ENCODE measurements at regions not wholly inside any gene's neighbourhood (a gene's known extent, or its start where the extent isn't known, plus 50 kb on each side); places are given as distances from the start of the nearest gene placed in this dataset.

- H3K4me2 ChIP-seq = peak overlapping the region; percentile 31; the same call in 1 of the 2 replicates
- H2AFZ ChIP-seq = no peak overlapping the region
- no peak overlapping the region for H3K4me3 Mint-ChIP-seq
- no peaks in the 10 kb centered on the region for H3K36me3 ChIP-seq (ENCODE audit: insufficient read depth)
- H3F3A ChIP-seq (replicated peaks; ENCODE audit: low read depth) = no peaks in the 10 kb centered on the region
- no peak overlapping the region for H3K27ac ChIP-seq (ENCODE audit: low read depth)
- peaks cover 4% of the 10 kb centered on the region for H3K27me3 Mint-ChIP-seq (ENCODE audit: insufficient read depth, low read depth, poor library complexity)
- no peak for DNase-seq (ENCODE audit: low spot score)
- H4K20me1 ChIP-seq (replicated peaks; ENCODE audit: insufficient read depth) = no peaks in the 10 kb centered on the region
- ATAC-seq = no peak
- peaks cover 3% of the 10 kb centered on the region; the same call in 1 of the 2 replicates for H3K9me2 ChIP-seq (ENCODE audit: insufficient read depth)
- peaks cover 48% of the 10 kb centered on the region for H3K4me1 ChIP-seq (ENCODE audit: insufficient read depth)
- H3K9me3 Mint-ChIP-seq = no peaks in the 10 kb centered on the region
- H3K27ac Mint-ChIP-seq = peak overlapping the region; percentile 68; the same call in 1 of the 2 replicates
- H3K36me3 Mint-ChIP-seq (ENCODE audit: low read depth) = no peaks in the 10 kb centered on the region
- no peaks in the 10 kb centered on the region for H3K79me2 ChIP-seq (replicated peaks; ENCODE audit: insufficient read depth)
- TF ChIP-seq EZH2 (IDR thresholded peaks at IDR 0.05; ENCODE audit: low read depth, unreplicated experiment) = no peak
- H3K4me1 Mint-ChIP-seq = peaks cover 55% of the 10 kb centered on the region
- no peaks in the 10 kb centered on the region for H3K27me3 ChIP-seq (ENCODE audit: insufficient read depth)
- H3K4me3 ChIP-seq = no peak overlapping the region
Observed at GRCh38 chr12:75704664-75705063, 193.3 kb upstream of the KRR1 start.

- Histone ChIP-seq H3F3A (replicated peaks; ENCODE audit: low read depth) (no peaks in the 10 kb centered on the region), H3K79me2 (replicated peaks; ENCODE audit: insufficient read depth) (no peaks in the 10 kb centered on the region), H3K27ac (ENCODE audit: low read depth) (peak overlapping the region; percentile 56; the same call in 1 of the 2 replicates), H3K9me2 (ENCODE audit: insufficient read depth) (peaks cover 3% of the 10 kb centered on the region; the same call in 1 of the 2 replicates), H3K27me3 (ENCODE audit: insufficient read depth) (no peaks in the 10 kb centered on the region), H3K4me3 (no peak overlapping the region), H3K4me2 (peak overlapping the region; percentile 31; the same call in 1 of the 2 replicates), H3K4me1 (ENCODE audit: insufficient read depth) (peaks cover 48% of the 10 kb centered on the region), H4K20me1 (replicated peaks; ENCODE audit: insufficient read depth) (no peaks in the 10 kb centered on the region), H2AFZ (no peak overlapping the region), H3K36me3 (ENCODE audit: insufficient read depth) (no peaks in the 10 kb centered on the region)
- Mint-ChIP-seq H3K4me3 (no peak overlapping the region), H3K9me3 (no peaks in the 10 kb centered on the region), H3K4me1 (peaks cover 60% of the 10 kb centered on the region), H3K27me3 (ENCODE audit: insufficient read depth, low read depth, poor library complexity) (peaks cover 4% of the 10 kb centered on the region), H3K27ac (no peak overlapping the region), H3K36me3 (ENCODE audit: low read depth) (no peaks in the 10 kb centered on the region)
- DNase-seq (ENCODE audit: low spot score) (no peak), ATAC-seq (no peak)
- TF ChIP-seq STAT1 (IDR thresholded peaks at IDR 0.05; ENCODE audit: unreplicated experiment) (no peak), EZH2 (IDR thresholded peaks at IDR 0.05; ENCODE audit: low read depth, unreplicated experiment) (no peak), ZNF331 (CRISPR knock-in tag; IDR thresholded peaks at IDR 0.05; ENCODE audit: low read depth) (no peak), NANOG (IDR thresholded peaks at IDR 0.05; ENCODE audit: borderline replicate concordance) (peak; percentile 40; the same call in 1 of the 2 replicates), CREB1 (CRISPR knock-in tag; IDR thresholded peaks at IDR 0.05; ENCODE audit: low read depth) (no peak), ZNF114 (CRISPR knock-in tag; IDR thresholded peaks at IDR 0.05) (no peak)
- TF ChIP-seq, protein P1, sequence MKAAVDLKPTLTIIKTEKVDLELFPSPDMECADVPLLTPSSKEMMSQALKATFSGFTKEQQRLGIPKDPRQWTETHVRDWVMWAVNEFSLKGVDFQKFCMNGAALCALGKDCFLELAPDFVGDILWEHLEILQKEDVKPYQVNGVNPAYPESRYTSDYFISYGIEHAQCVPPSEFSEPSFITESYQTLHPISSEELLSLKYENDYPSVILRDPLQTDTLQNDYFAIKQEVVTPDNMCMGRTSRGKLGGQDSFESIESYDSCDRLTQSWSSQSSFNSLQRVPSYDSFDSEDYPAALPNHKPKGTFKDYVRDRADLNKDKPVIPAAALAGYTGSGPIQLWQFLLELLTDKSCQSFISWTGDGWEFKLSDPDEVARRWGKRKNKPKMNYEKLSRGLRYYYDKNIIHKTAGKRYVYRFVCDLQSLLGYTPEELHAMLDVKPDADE (IDR thresholded peaks at IDR 0.05) = no peak
- TF ChIP-seq, protein P2, sequence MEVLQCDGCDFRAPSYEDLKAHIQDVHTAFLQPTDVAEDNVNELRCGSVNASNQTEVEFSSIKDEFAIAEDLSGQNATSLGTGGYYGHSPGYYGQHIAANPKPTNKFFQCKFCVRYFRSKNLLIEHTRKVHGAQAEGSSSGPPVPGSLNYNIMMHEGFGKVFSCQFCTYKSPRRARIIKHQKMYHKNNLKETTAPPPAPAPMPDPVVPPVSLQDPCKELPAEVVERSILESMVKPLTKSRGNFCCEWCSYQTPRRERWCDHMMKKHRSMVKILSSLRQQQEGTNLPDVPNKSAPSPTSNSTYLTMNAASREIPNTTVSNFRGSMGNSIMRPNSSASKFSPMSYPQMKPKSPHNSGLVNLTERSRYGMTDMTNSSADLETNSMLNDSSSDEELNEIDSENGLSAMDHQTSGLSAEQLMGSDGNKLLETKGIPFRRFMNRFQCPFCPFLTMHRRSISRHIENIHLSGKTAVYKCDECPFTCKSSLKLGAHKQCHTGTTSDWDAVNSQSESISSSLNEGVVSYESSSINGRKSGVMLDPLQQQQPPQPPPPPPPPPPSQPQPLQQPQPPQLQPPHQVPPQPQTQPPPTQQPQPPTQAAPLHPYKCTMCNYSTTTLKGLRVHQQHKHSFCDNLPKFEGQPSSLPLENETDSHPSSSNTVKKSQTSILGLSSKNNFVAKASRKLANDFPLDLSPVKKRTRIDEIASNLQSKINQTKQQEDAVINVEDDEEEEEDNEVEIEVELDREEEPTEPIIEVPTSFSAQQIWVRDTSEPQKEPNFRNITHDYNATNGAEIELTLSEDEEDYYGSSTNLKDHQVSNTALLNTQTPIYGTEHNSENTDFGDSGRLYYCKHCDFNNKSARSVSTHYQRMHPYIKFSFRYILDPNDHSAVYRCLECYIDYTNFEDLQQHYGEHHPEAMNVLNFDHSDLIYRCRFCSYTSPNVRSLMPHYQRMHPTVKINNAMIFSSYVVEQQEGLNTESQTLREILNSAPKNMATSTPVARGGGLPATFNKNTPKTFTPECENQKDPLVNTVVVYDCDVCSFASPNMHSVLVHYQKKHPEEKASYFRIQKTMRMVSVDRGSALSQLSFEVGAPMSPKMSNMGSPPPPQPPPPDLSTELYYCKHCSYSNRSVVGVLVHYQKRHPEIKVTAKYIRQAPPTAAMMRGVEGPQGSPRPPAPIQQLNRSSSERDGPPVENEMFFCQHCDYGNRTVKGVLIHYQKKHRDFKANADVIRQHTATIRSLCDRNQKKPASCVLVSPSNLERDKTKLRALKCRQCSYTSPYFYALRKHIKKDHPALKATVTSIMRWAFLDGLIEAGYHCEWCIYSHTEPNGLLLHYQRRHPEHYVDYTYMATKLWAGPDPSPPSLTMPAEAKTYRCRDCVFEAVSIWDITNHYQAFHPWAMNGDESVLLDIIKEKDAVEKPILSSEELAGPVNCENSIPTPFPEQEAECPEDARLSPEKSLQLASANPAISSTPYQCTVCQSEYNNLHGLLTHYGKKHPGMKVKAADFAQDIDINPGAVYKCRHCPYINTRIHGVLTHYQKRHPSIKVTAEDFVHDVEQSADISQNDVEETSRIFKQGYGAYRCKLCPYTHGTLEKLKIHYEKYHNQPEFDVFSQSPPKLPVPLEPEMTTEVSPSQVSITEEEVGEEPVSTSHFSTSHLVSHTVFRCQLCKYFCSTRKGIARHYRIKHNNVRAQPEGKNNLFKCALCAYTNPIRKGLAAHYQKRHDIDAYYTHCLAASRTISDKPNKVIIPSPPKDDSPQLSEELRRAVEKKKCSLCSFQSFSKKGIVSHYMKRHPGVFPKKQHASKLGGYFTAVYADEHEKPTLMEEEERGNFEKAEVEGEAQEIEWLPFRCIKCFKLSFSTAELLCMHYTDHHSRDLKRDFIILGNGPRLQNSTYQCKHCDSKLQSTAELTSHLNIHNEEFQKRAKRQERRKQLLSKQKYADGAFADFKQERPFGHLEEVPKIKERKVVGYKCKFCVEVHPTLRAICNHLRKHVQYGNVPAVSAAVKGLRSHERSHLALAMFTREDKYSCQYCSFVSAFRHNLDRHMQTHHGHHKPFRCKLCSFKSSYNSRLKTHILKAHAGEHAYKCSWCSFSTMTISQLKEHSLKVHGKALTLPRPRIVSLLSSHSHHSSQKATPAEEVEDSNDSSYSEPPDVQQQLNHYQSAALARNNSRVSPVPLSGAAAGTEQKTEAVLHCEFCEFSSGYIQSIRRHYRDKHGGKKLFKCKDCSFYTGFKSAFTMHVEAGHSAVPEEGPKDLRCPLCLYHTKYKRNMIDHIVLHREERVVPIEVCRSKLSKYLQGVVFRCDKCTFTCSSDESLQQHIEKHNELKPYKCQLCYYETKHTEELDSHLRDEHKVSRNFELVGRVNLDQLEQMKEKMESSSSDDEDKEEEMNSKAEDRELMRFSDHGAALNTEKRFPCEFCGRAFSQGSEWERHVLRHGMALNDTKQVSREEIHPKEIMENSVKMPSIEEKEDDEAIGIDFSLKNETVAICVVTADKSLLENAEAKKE (CRISPR knock-in tag; IDR thresholded peaks at IDR 0.05) = no peak
- TF ChIP-seq, protein P3, sequence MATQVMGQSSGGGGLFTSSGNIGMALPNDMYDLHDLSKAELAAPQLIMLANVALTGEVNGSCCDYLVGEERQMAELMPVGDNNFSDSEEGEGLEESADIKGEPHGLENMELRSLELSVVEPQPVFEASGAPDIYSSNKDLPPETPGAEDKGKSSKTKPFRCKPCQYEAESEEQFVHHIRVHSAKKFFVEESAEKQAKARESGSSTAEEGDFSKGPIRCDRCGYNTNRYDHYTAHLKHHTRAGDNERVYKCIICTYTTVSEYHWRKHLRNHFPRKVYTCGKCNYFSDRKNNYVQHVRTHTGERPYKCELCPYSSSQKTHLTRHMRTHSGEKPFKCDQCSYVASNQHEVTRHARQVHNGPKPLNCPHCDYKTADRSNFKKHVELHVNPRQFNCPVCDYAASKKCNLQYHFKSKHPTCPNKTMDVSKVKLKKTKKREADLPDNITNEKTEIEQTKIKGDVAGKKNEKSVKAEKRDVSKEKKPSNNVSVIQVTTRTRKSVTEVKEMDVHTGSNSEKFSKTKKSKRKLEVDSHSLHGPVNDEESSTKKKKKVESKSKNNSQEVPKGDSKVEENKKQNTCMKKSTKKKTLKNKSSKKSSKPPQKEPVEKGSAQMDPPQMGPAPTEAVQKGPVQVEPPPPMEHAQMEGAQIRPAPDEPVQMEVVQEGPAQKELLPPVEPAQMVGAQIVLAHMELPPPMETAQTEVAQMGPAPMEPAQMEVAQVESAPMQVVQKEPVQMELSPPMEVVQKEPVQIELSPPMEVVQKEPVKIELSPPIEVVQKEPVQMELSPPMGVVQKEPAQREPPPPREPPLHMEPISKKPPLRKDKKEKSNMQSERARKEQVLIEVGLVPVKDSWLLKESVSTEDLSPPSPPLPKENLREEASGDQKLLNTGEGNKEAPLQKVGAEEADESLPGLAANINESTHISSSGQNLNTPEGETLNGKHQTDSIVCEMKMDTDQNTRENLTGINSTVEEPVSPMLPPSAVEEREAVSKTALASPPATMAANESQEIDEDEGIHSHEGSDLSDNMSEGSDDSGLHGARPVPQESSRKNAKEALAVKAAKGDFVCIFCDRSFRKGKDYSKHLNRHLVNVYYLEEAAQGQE (IDR thresholded peaks at IDR 0.05; ENCODE audit: unreplicated experiment) = no peak
Observed at GRCh38 chr12:75704208-75704607, 192.8 kb upstream of the KRR1 start.

All from GM23338 (cell line).